ENCODE measurements at regions not wholly inside any gene's neighbourhood (a gene's known extent, or its start where the extent isn't known, plus 50 kb on each side); places are given as distances from the start of the nearest gene placed in this dataset.
"Not testable (repeated sequence)": the region's sequence is repeated elsewhere in the genome, so short reads cannot be mapped to it uniquely, and the experiment has no call there.

DNA sequence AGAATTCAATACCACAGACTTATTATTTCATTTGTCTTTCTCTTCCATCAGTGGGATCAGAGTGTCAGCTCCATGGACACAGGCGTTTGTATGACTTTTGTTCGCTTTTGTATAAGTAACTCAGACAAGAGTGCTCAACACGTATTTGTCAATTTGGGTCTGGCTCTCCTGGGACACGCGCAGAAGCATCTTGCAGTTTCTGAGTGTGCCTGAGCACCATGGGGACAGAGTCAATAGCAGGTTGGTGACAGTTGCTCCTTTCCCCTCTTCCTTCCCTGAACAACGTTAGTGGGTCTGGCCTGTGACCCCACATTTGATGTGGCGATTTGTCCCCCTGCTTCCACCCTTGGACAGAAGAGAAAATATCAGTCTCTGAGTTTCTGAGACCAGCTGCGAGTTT, 120.4 kb upstream of the SDK1 start:
- H3K9me3 Mint-ChIP-seq: no peaks in the 10 kb centered on the region
- no peaks in the 10 kb centered on the region for H3K36me3 Mint-ChIP-seq
- no peak overlapping the region for H3K4me3 Mint-ChIP-seq
- no peaks in the 10 kb centered on the region for H3K27me3 Mint-ChIP-seq
- TF ChIP-seq, protein P1, sequence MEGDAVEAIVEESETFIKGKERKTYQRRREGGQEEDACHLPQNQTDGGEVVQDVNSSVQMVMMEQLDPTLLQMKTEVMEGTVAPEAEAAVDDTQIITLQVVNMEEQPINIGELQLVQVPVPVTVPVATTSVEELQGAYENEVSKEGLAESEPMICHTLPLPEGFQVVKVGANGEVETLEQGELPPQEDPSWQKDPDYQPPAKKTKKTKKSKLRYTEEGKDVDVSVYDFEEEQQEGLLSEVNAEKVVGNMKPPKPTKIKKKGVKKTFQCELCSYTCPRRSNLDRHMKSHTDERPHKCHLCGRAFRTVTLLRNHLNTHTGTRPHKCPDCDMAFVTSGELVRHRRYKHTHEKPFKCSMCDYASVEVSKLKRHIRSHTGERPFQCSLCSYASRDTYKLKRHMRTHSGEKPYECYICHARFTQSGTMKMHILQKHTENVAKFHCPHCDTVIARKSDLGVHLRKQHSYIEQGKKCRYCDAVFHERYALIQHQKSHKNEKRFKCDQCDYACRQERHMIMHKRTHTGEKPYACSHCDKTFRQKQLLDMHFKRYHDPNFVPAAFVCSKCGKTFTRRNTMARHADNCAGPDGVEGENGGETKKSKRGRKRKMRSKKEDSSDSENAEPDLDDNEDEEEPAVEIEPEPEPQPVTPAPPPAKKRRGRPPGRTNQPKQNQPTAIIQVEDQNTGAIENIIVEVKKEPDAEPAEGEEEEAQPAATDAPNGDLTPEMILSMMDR (conservative IDR thresholded peaks at IDR 0.05): no peak
- no peak for DNase-seq (ENCODE audit: extremely low spot score, unreplicated experiment)
- H3K4me1 Mint-ChIP-seq (ENCODE audit: unreplicated experiment): peaks cover 10% of the 10 kb centered on the region
- H3K27ac Mint-ChIP-seq: no peak overlapping the region

DNA sequence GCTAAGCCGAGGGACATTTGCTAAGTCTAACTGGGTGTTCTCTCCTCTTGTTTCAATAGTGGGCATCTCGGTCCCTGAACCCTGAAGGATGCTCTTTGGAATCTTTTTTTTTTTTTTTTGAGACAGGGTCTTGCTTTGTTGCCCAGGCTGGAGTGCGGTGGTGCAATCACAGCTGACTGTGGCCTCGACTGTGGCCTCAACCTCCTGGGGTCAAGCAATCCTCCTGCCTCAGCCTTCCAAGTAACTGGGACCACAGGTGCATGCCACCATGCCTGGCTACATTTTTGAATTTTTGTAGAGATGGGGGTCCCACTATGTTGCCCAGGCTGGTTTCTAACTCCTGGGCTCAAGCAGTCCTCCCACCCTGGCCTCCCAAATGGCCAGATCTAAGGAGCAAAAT, 119.0 kb upstream of the SDK1 start:
- H3K27me3 Mint-ChIP-seq; H3K4me3 Mint-ChIP-seq; H3K27ac Mint-ChIP-seq; H3K4me1 Mint-ChIP-seq (ENCODE audit: unreplicated experiment); DNase-seq (ENCODE audit: extremely low spot score, unreplicated experiment); H3K9me3 Mint-ChIP-seq; H3K36me3 Mint-ChIP-seq: not testable (repeated sequence)

DNA sequence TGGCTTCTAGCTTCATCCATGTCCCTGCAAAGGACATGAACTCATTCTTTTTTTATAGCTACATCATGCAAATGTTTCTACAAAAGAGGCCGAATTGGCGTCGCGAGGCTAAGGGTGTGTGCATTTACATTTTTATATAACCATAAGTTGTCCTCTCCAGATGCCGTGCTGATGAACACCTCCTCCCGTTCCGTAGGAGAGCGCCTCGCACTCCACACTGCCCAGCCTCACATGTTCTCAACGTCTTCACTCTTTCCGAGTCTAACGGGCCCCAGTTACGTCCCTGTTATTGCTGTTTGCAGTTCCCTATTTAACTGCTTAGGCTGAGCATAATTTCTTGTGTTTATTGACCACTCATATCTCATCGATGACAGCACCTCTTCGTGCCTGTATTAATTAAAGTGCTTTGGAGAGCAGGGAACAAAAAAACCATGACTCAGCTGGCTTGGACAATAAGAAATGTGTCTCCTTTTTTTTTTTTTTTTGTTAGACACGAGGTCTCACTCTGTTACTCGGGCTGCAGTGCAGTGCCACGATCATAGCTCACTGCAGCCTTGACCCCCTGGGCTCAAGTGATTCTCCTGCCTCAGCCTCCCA, 113.5 kb upstream of the SDK1 start:
- TF ChIP-seq, protein P1 (conservative IDR thresholded peaks at IDR 0.05): no peak
- Mint-ChIP-seq H3K36me3 (no peaks in the 10 kb centered on the region), H3K27me3 (peaks cover 3% of the 10 kb centered on the region), H3K27ac (no peak overlapping the region), H3K4me1 (ENCODE audit: unreplicated experiment) (peaks cover 11% of the 10 kb centered on the region), H3K4me3 (no peak overlapping the region), H3K9me3 (no peaks in the 10 kb centered on the region)
- no peak for DNase-seq (ENCODE audit: extremely low spot score, unreplicated experiment)

DNA sequence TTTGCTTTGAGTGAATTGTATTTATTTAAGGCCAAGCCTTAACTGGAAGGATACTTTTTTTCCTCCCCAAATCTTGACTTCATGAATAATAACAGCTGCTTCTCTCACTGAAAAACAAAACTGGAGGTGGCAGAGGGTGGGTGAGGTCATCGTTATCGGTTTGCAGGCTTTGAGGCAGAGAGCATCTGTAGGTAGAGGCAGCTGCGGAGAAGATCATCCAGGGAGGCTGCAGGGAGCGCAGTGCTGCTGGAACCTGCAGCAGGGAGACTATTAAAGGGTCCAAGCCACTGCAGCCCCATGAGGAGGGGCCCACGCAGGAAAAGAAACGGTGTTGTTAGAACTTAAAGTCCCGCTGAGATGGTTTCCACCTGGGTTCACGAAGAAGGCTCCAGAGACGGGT, 112.1 kb upstream of the SDK1 start:
- no peak overlapping the region for H3K27ac Mint-ChIP-seq
- H3K9me3 Mint-ChIP-seq: no peaks in the 10 kb centered on the region
- no peaks in the 10 kb centered on the region for H3K36me3 Mint-ChIP-seq
- H3K4me3 Mint-ChIP-seq: no peak overlapping the region
- peaks cover 3% of the 10 kb centered on the region for H3K27me3 Mint-ChIP-seq
- DNase-seq (ENCODE audit: extremely low spot score, unreplicated experiment): no peak
- H3K4me1 Mint-ChIP-seq (ENCODE audit: unreplicated experiment): peaks cover 17% of the 10 kb centered on the region
- TF ChIP-seq, protein P1 (conservative IDR thresholded peaks at IDR 0.05): no peak

DNA sequence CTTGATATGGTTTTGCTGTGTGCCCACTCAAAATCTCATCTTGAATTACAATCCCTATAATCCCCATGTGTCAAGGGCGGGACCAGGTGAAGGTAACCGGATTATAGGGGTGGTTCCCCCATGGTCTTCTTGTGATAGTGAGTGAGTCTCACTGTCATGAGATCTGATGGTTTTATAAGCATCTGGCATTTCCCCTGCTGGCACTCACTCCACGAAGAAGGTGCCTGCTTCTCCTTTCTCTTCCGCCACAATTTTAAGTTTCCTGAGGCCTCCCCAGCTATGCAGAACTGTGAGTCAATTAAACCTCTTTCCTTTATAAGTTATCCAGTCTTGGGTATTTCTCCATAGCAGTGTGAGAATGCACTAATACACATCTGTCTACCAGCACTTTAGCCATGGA, 109.5 kb upstream of the SDK1 start:
- TF ChIP-seq, protein P1 (conservative IDR thresholded peaks at IDR 0.05): no peak
- Mint-ChIP-seq H3K9me3 (peaks cover 6% of the 10 kb centered on the region), H3K27me3 (peaks cover 3% of the 10 kb centered on the region), H3K27ac (no peak overlapping the region), H3K36me3 (no peaks in the 10 kb centered on the region), H3K4me1 (ENCODE audit: unreplicated experiment) (peaks cover 33% of the 10 kb centered on the region), H3K4me3 (no peak overlapping the region)
- no peak for DNase-seq (ENCODE audit: extremely low spot score, unreplicated experiment)

DNA sequence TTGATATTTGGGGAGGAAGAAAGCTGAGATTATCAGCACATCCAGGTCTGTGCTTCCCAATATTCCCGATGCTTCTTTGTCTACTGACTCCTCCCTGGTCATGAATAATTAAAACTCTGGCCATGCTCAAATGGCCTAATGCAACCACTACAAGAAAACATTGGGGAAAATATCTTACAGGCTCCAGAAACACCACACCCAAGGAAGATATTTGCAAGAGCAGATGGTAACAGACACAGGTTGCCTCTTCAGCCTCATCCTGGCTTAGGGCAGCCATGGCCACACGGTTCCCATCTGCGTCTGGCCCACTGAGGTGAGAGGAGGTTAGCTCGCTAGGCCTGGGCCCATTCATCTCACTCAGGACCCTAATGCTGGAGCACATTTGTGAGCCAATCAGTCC, 108.4 kb upstream of the SDK1 start:
- H3K9me3 Mint-ChIP-seq: peaks cover 6% of the 10 kb centered on the region
- DNase-seq (ENCODE audit: extremely low spot score, unreplicated experiment): no peak
- no peaks in the 10 kb centered on the region for H3K36me3 Mint-ChIP-seq
- no peak overlapping the region for H3K27ac Mint-ChIP-seq
- TF ChIP-seq, protein P1 (conservative IDR thresholded peaks at IDR 0.05): no peak
- H3K4me1 Mint-ChIP-seq (ENCODE audit: unreplicated experiment): peaks cover 35% of the 10 kb centered on the region
- H3K4me3 Mint-ChIP-seq: no peak overlapping the region
- peaks cover 8% of the 10 kb centered on the region for H3K27me3 Mint-ChIP-seq
